NOMO-1 (cell line): ENCODE measurements at regions not wholly inside any gene's neighbourhood (a gene's known extent, or its start where the extent isn't known, plus 50 kb on each side); places are given as distances from the start of the nearest gene placed in this dataset.
A peak's percentile ranks its signal among the peaks of the same experiment; 100 is the strongest.

Experiments used
- DNase-seq, 2 experiments: peaks; one replicate each; lab custom pipeline; 2025; ENCODE audit not compliant: unreplicated experiment in 2 of 2; lab: John Stamatoyannopoulos, UW

DNA sequence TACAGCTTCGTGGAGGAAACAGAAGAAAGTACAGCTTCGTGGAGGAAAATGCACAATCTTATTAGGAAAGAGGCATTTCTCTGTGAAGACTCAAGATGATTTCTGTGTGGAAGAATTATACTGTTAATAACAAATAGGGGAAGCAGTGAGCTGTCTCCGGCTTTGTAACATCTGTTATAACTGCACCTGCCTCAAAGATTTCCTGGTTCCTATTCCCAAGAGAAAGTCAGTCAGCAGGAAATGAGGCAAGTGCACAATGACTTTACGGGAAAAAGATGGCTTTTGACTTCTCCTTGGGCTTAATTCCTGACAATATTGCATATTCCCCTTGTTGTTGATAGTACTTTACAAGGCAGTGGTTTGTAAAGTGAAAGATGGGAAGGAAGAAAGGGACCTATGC, 538.5 kb downstream of the BMP2 start:
- DNase-seq, result no peak

DNA sequence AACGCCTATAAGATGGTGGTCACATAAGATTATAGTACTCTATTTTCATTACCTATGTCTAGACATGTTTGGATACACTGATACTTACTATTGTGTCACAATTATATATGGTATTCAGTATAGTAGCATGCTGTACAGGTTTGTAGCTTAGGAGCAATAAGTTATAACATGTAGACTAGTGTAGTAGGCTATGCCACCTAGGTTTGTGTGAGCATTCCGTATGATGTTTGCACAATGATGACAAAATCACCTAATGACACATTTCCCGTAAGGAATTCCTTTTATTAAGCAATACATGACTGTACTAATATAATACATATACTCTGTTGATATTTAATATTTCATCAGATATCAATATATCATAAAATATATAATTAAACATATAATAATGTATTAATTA, 540.7 kb downstream of the BMP2 start:
- DNase-seq, result no peak

DNA sequence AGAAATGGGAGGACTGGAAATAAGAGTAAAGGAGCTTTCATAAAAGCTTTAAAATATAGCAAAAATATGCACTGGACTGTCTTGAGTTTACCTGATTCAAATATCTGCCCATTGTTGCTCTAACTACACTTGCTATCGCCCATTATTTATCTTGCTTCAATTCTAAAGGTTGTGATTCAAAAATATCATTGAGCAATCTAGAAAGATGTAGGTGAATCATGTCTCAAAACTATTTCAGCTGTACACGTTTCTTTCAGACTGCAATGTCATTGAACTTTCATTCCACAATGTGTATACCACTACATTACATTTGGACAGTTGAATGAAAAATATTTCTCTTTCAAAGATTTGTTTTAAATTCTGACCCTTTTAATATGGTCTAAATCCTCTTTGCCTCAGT, 545.6 kb downstream of the BMP2 start:
- DNase-seq, result no peak

DNA sequence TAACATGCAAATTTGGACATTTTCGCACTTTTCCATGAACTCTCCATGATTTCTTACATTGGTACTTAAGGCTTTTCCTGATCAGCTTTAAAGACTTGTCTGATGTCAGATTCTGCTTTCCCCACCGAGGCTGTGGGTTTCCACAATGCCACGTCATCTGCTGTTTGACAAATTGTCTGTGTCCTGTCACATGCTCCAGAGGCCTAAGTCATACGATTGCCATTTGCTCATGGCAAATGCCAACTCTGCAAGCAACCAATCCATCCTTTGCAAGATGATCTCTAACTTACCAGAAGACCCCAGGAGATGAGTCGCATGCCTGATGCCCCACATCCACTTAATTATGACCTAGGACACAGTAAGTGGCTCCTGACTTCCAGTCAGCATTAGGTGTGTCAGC, 556.5 kb downstream of the BMP2 start:
- DNase-seq, result no peak

DNA sequence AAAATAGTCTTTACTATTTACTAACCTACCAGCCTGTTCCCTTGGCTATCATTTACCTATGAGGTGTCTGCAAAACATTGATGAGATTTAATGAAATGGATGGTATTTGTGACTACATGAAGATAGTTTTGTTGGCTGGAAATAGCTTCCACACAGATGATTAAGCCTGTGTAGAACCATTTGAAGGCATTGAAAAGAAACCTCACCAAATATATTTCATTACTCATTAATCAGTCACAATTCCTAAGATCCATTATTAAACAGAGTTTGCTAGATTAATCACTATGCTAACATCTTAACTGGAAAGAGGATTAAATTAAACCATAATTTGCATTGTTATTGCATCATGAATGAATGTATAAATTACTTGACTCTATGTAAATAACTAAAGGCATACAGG, 560.3 kb downstream of the BMP2 start:
- DNase-seq, result no peak

DNA sequence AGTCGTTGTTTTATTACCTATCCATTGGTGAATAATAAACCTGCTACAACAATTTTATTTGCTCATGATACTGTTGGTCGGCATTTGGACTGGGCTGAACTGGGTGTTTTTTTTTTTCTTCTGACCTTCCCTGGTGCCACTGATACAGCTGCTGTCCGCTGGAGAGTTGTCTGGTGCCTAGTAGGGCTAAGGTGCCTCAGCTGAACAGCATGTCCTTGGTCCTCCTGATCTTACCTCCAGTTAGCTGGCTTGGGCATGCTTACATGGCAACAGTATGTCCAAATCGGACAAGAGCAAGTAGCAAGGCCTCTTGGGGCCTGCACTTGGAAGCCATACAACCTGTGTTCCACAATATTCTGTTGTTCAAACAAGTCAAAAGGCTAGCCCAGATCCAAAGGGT, 563.4 kb downstream of the BMP2 start:
- no peak for DNase-seq

DNA sequence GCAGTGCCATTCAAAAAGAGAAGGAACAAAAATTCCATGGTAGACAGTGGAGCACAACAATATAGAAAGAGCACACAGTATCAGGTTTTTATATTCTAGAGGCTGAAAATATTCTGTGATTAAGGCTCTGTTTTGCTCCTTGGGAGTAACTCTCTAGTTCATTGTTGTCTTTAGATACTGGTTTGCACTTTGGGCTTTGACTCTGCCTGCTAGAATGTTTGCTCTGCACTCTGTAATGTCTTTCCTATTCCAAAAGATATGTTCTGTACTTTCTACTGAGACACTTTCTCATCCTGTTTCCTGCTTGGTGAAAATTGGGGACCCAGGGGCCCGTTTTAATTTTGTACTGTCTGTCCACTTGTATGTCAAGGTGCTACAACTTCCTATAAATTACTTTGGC, 564.7 kb downstream of the BMP2 start:
- DNase-seq, result no peak

DNA sequence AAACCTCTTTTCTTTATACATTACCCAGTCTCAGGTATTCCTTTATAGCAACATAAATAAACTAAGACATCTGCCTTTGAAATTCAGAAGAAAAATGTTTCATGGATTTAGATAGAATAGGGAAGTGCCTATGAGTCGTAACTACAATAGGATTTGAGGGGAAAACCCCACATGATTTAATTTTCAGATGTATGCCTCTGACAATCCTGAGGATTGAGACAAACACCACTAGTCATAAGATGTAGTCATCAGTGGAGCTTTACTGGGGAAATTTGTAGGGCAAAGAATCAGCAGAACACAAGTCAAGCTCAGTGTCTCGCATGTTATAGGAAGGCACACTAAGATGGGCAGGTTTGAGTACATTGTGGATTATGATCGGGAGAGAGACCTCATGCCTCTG, 566.4 kb downstream of the BMP2 start:
- DNase-seq, result no peak

DNA sequence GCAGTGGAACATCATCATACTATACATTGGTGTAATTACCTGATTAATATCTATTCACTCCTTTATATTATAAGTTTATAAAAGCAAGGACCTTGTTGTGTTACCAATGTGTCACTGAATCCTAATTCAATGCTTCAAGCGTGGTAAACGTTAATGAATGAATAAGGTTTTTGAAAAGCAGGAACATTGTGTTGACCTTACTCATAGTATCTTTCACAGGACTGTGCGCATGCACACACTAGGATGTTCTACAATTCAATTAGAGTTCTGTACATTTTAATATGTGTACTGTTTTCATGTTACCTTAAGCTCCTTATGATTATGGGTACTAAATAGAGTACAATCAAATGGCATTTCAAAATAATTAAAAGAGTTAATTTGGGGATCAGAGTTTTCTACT, 578.5 kb downstream of the BMP2 start:
- no peak for DNase-seq

DNA sequence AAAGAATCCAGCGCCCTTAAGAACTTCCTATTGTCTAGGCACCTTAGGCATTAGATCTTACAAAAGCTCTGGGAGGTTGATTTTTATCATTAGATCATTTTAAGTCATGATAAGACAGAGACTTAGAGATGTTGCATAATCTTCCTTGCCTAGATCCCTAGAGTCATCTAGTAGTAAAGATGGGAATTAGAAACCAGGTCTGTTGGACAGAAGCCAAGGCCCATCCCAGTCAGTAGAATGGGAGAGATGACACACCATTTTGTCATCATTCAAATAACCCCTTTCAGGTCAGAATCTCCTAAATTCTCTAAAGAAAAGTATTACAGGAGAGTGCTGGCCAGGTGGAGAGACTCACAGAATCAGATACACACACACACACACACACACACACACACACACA, 579.1 kb downstream of the BMP2 start:
- DNase-seq, result no peak

DNA sequence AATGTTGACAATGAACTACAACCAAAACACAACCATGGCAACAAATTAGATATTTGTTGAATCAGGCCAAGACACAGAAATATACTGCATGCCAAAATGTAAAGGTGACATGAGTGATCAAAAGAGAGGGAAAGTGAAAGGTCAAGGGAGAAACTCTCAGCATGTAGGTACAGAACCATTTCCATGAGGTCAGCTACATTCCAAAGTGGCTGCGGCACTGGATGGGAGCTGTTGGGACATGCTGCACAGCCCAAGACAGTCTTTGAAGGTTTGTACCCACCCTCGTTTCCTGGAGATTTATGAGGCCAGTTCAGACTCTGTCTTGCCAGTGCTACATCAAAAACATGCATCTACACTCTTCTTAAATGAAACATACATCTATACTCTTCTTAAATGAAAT, 579.9 kb downstream of the BMP2 start:
- DNase-seq, result no peak

DNA sequence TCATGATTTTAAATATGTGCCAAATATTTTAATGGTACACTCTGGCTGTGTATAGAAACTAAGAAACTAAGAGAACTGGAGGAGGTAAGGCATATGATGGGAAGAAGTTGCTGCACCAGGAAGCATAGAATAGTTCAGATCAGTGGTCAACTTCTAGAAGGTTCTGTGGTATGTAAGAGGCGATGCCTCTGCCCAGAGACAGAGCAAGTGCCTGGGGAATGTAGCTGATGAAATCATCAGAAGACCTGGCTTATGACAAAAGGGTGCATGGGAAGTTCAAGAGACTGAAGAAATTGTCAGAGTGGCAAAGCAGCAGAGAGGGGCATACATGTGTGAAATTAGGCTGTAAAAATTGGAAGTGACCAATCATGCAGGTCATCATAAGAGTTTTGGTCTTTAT, 580.8 kb downstream of the BMP2 start:
- no peak for DNase-seq

DNA sequence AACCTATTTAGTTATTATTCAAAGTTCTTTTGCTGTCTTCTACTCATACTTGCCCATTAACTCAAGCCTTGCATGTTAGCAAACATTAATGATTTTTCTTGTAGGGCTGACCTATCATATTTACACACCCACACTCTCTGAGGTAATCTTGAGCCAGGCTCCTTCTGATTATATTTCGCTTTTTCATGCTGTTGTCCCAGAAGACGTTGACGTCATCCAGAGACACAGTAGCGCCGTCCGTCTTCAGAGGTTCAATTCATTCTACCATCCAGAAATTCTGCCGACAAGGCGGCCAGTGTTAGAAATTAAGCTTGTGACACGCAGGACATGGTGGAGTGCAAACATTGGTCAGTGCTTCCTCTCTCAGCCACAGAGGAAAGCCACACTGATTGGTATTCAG, 584.7 kb downstream of the BMP2 start:
- DNase-seq, result no peak

DNA sequence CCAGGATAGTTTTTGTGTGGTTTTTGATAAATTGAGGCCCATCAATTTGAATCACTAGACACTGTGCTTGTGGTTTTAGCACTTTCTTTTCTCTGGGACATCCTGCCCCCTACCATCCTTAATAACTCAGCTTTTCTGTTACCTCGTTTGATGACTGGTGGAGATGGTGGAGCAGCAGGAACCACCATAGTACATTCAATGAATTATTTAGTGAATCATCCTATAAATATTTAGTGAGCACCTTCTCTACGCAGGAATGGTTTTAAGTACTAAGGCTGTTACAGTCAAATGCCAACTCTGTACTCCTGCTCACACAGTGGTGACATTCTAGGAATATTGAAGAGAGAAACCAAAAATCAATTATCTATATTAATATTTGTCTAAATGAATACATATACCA, 585.2 kb downstream of the HAO1 start:
- no peak for DNase-seq

DNA sequence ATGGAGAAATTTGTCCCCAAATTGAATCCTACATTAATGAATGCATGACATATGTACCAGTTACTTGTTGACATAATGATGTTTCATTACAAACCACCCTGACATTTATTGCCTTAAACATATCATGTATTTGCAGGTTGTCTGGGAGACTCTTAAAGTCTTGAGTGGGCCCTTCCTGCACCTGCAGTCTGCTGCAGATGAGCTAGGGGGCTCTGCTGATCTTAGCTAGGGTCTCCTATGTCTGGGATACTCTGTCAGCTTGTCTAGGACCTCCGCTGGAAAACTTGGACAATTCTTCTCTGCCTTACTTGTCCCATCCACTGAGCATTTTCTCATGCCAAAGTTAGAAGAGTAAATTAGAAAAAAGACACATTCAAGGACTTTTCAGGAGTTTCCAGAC, 581.6 kb downstream of the HAO1 start:
- DNase-seq, result no peak

DNA sequence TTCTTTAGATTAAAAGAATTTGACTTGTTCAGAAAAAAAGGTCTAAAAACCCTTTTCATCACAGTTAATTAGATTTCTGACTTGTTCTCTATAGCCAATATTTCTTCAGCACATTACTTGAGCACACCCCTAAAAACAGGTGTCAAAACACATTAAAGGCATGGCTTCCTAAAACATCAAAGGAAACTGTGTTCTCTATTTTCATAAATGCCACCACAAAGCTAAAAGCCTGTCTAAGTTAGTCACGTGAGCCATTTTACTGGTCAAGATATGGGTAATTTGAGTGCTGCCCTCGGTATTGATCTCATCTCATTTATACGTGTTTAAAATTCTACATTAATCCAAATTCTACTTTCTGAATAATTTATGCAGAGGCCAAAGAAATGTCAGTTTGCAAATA, 580.5 kb downstream of the HAO1 start:
- no peak for DNase-seq

DNA sequence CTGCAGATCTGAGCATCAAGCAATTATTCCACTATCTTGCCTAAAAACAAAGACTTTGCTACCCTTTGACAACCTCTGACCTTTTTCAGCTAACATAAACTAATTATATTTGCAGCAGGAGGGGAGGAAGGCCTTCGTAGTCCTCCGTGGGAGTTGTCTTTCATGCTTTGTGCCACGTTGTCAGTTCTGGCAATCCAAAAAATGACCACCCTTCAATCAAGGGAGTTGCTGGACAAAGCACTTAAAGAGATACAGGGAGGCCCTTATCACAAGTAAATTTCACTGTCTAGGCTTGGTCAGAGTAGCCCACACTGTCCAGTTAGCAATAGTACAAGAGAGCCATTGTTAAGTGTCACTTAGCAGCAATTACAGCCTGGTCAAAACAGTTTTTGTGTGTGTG, 578.9 kb downstream of the HAO1 start:
- DNase-seq, result no peak

DNA sequence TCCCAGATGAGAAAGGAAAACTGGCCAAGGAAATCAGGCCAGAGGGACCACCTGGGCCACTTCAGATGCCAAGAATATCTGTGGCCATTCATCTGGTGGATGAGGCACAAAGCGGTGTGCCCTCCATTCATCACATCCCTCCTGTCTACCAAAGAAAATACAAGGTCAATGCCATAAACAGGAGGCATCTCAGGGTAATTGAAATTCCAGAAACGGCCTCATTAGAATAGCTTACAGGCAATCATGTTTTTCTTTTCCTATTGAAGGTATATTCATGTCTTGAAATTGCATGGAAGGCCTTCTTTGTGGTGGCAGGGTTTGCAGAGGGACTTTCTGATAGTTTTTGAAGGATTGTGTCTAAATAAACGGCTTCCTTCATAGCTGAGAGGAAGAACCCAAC, 578.3 kb downstream of the HAO1 start:
- no peak for DNase-seq

DNA sequence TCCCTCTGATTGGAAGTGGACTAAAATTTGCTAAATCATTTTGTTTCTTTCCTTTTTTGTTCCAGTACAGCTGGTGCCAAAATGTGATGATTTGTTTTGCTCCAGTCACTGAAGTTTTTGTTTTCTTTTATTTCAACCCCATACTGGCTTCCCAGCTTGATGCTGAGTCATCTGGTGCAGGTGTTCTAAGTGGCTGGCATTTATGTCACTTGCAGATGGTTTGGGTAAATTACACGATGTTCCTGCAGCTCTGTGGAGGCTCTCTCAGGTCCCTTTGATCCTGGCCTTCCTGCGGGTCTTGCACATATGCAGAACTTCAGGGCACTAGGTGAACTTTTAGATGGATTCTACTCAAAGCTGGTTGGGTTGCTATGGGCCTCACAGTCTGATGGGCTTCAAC, 577.7 kb downstream of the HAO1 start:
- no peak for DNase-seq

DNA sequence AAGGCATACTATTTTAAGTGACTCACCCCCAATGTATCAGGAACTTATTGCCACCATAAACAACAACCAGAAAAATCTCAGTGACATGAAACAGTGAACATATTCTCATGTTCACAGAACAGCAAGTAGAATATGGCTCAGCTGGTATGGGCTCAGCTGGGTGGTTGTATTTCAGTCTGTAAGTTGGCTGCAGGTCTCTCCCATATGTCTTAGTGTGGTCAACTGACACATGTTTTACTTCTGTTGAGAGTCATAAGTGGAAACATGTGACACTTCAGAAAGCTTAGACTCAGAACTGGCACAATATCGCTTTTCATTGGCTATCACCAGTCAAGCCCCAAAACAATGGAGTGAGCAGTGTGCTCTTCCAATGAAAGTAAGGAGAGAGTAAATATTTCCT, 574.1 kb downstream of the HAO1 start:
- no peak for DNase-seq

DNA sequence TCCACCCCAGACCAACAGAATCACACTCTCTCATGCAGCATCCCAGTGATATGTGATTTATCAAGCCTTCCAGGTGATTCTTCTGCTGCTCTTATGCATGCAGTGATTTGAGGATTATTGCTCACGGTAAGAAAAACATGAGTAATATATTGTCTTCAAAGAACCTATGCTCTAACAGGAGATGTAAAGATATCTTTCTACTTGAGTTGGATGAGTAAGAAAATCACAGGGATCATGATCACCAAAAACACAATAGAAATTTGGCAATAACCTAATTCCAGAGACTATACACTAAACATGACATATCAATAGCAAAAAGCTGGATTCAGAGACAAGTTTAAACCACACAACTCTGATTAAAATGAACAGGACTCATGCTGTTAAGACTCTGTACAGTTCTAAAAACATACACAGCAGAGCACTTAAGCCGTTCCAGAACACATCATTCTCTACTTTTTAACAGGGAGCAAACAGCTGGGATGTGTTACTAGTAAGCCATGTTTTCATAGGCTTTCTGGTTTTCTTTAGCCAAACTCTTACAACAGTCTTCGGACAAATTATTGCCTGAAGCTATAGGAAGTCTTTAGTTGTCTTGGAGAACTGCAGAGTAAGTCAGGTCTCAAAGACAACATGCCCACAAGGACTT, 568.6 kb downstream of the HAO1 start:
- DNase-seq, result no peak

DNA sequence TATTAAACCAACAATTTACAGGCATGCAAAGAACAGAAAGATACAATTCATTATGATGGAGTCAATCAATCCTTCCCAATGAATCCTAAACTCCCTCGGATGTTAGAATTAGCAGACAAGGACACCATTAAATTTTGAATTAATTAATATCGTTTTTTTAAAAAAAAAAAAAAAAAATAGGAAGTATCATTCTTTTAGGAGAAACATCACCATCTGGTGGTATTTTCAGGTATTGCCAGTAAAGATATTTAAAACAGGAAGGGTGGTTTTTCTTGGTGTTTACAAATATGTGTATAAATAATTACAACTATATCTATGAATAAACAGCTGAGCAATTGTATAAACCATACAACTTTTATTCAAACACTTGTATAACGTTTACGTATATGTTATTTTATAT, 564.4 kb downstream of the HAO1 start:
- peak in 1 of 2 experiments; percentile 3 for DNase-seq

DNA sequence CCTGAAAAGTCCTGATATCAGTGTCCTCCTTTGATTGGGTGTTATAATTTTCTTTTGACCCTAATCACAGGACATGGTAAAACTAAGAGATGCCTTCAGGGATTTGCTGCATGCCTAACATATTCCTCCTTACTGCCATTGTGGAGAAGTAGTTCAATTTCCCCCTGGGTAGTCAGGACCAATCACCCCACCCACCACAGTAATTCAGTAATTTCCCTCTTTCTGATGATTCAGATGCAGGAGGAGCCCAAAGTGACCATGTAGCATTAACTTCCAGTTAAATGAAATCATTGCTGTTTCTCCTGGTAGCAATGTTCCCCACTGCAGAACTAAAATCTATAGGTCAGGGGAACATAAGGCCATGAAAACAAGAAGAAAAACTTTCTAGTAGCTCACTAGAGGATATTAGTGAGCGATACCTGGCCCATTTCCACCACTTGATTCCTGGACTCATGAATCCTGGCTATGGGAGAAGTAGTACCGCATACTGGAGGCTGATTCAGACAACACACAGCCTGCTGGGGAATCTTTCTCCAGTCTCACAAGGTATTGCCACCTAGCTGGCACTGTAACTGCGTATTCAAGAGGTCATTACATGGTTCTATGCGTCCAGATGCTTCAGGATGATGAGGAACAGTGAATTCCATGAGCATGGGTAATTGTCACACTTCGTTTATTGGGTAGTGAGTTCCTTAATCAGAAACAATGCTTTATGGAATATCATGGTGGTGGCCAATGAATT, 561.2 kb downstream of the HAO1 start:
- DNase-seq, result no peak
